HG02981 (cell line): ENCODE measurements at regions not wholly inside any gene's neighbourhood (a gene's known extent, or its start where the extent isn't known, plus 50 kb on each side); places are given as distances from the start of the nearest gene placed in this dataset.

Experiments used
- ATAC-seq: cut with Tn5 transposase; IDR thresholded peaks from one replicate; pipeline ENCODE4 v1.9.1; 2021; ENCODE audit warnings: mild to moderate bottlenecking, moderate library complexity; ENCODE audit not compliant: unreplicated experiment

GRCh38 chr22:48331691-48332220, 1495.9 kb downstream of the BRD1 start:
- no peak for ATAC-seq

- no peak for ATAC-seq
Observed at GRCh38 chr22:48331266-48331665, 1496.4 kb downstream of the BRD1 start.

- ATAC-seq = no peak
Observed at GRCh38 chr22:48327721-48328120, 1500.0 kb downstream of the BRD1 start.

- no peak for ATAC-seq
Observed at GRCh38 chr22:48323746-48324145, 1503.9 kb downstream of the BRD1 start.

GRCh38 chr22:48322907-48323306, 1504.8 kb downstream of the BRD1 start:
- no peak for ATAC-seq

GRCh38 chr22:48321986-48322545, 1505.6 kb downstream of the BRD1 start:
- ATAC-seq = no peak

- no peak for ATAC-seq
Observed at GRCh38 chr22:48320683-48321451, 1506.8 kb downstream of the BRD1 start.

GRCh38 chr22:48320048-48320682, 1507.5 kb downstream of the BRD1 start:
- ATAC-seq = no peak

- ATAC-seq = no peak
Observed at GRCh38 chr22:48319321-48320047, 1508.2 kb downstream of the BRD1 start.

GRCh38 chr22:48318575-48319320, 1508.9 kb downstream of the BRD1 start:
- ATAC-seq = no peak

- ATAC-seq = no peak
Observed at GRCh38 chr22:48318173-48318572, 1509.5 kb downstream of the BRD1 start.

GRCh38 chr22:48316257-48317250, 1511.1 kb downstream of the BRD1 start:
- ATAC-seq = no peak

GRCh38 chr22:48315439-48316256, 1512.0 kb downstream of the BRD1 start:
- ATAC-seq = no peak

GRCh38 chr22:48314073-48314472, 1513.6 kb downstream of the BRD1 start:
- no peak for ATAC-seq

- ATAC-seq = no peak
Observed at GRCh38 chr22:48313175-48313830, 1514.4 kb downstream of the BRD1 start.

GRCh38 chr22:48310740-48311139, 1516.9 kb downstream of the BRD1 start:
- ATAC-seq = no peak

- ATAC-seq = no peak
Observed at GRCh38 chr22:48310289-48310688, 1517.4 kb downstream of the BRD1 start.

GRCh38 chr22:48309836-48310235, 1517.8 kb downstream of the BRD1 start:
- ATAC-seq = no peak
